Pulmonary artery endothelial cell (primary cell): ENCODE measurements at regions not wholly inside any gene's neighbourhood (a gene's known extent, or its start where the extent isn't known, plus 50 kb on each side); places are given as distances from the start of the nearest gene placed in this dataset.
"Not testable (repeated sequence)": the region's sequence is repeated elsewhere in the genome, so short reads cannot be mapped to it uniquely, and the experiment has no call there.

Experiments used
- DNase-seq: peaks from one replicate; pipeline ENCODE4 v3.0.0-alpha.2; 2011; ENCODE audit warnings: low read depth, low spot score

DNA sequence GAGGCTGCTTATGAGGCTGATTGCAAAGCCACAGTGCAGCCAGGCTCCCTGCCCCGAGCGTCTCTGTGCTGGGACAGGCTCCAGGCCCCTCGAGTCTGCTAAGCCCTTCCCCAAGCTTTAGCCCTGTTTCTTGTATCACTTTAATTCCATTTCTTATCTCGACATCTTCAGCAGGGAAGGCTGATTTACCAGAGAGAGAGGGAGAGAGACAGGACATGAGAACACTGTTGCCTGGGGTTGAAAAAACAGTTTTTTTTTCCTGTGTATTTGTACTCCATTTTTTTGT is 386.5 kb downstream of the SMOC2 start:
- no peak for DNase-seq

- DNase-seq: no peak
Measured at GRCh38 chr6:168826726-168827585, 386.0 kb downstream of the SMOC2 start.

GRCh38 chr6:168826078-168826390 is 385.1 kb downstream of the SMOC2 start:
- DNase-seq: no peak

- no peak for DNase-seq
Measured at GRCh38 chr6:168825226-168826077, 384.5 kb downstream of the SMOC2 start.

DNA sequence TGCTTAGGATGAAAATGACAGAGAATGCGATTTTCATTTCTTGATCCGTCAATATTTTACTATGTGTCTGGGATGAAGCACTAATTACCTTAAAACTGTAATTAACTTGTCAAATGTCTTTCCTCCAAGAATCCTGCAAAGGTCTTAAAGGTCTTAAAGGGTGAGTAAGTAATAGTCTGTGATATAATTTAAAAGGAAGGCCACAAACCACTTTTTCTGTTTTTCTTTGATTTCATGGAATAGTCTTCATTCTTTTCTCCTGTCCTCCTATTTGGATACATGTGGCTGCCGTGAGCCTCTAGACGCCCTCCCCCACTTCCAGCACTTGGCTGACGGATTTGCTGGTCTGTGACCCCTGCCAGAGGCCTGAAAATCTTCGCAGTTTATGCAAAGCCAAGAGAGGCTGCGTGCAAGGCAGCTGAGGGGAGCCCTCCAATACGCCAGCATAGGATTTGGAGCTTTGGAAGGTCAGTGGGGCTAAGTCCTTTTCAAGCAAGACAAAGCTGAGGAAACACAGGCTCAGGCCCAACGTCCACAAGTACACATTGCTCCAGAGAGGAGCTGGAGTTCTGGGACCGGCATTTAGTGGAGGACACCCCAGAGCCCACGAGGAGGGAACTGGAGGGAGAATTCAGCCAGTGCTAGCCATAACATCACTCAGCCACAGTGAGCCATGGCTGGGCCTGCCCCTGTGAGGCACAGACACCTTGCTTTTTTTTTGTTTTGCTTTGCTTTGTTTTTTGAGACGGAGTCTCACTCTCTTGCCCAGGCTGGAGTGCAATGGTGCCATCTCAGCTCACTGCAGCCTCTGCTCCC is 382.6 kb downstream of the SMOC2 start:
- no peak for DNase-seq

GRCh38 chr6:168822376-168822775 is 381.4 kb downstream of the SMOC2 start:
- DNase-seq: no peak

GRCh38 chr6:168819546-168819945 is 378.6 kb downstream of the SMOC2 start:
- DNase-seq: no peak

DNA sequence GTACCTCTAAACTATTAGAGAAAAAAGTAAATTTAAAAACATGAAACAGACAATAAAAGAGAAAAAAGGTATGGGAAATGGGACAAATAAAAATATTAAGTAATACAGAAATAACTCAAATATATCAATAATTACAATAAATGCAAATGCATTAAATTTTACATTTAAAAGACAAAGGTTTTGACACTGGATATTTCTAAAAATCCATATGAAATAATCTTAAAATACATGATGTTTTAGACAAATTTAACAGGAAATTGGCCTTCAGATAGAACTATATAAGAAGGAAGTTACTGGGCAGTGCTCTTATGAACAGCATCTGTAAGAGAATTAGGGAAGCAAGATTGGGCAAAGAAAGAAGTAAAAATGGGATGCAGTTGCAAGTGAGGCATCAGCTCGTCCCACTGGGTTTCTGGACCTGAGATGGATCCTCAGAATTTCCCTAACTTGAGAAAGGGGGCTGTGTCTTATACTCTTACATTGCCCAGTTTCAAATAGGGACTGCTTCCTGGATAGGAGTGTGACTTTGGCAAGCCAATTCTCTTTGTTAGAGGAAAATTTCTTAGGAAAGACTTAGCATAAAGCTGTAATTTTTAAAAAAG is 376.7 kb downstream of the SMOC2 start:
- no peak for DNase-seq

GRCh38 chr6:168815229-168815628 is 374.2 kb downstream of the SMOC2 start:
- DNase-seq: no peak

DNA sequence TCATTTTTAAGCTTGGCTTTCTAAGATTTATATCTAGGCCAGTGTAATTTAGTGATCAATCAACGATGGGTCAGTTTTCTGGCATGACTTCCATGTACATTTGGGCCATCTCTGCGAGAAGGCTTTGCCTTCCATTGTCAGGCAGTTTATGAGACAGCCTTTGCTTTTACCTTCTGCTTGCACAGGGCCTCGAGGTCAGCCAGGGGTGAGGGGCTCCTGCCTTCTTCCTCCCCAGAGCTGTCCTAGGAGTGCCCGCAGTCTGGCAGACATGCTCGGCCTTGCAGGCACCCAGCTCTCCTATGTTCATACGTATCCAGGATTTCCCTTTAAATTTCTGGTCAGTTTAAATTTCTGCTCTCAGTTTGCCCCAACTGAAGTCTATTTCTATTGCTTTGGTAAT is 367.2 kb downstream of the SMOC2 start:
- no peak for DNase-seq

DNA sequence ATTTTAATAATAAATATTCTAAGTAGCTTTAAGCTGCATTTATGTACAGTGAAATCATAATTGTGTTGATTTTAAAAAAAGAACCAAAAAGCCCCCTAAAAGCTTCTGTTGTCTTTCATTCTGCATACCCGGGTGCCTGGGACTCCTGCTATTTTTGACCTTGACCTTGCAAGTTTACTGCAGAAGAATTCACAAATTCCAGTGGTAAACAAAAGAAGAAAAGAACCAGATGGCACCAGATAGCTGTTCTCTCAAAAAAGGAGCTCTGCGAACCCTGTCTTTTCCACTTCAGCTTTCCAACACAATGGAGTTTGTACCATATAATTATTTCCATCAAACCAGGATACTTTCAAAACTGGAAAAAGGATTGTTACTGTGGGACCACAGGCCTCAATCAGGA is 363.3 kb downstream of the SMOC2 start:
- no peak for DNase-seq

DNA sequence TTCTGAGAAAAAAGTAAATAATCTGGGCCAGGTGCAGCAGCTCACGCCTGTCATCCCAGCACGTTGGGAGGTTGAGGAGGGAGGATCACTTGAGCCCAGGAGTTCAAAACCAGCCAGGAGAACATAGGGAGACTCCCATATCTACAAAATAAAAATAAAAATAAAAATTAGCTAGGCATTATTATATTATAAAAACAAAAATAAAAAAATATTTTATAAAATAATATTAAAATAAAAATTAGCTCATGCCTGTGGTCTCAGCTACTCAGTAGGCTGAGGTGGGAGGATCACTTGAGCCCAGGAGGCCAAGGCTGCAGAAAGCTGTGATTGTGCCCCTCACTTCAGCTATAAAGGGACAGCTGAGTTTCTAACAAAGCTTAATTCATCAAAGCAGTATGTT is 362.9 kb downstream of the SMOC2 start:
- no peak for DNase-seq

DNA sequence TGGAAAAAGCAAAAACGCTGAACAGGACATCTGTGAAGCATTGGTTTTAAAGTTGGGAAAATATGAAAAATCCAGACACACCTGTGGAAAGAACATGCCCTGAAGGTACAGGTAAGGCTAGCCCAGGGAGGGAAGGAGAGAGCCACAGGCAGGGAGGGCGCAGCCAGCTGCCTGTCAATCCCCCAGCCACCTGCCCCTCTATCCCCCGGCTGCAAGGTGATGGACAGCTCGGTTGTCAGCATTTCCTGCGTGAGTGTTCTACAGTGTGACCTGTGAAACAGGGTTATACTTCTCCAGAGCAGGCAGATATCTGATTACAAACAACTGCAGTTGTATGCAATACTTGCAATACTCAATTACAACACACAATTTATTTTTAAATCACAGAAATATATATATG is 358.1 kb downstream of the SMOC2 start:
- no peak for DNase-seq

DNA sequence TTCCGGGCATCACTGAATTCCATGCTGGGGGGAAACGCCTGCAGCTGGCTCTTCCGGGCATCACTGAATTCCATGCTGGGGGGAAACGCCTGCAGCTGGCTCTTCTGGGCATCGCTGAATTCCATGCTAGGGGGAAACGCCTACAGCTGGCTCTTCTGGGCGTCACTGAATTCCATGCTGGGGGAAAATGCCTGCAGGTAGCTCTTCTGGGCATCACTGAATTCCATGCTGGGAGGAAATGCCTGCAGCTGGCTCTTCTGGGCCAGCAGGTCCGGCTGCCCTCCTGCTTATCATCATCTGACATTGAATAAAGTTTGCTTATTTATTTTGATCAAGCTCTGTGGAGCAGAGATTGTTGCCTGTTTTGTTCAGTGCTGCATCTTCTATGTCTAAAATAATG is 355.1 kb downstream of the SMOC2 start:
- no peak for DNase-seq

- not testable (repeated sequence) for DNase-seq
Measured at GRCh38 chr6:168795611-168796010, 354.6 kb downstream of the SMOC2 start.

- DNase-seq: no peak
Measured at GRCh38 chr6:168794491-168794890, 353.5 kb downstream of the SMOC2 start.

GRCh38 chr6:168793649-168794048 is 352.7 kb downstream of the SMOC2 start:
- DNase-seq: no peak

DNA sequence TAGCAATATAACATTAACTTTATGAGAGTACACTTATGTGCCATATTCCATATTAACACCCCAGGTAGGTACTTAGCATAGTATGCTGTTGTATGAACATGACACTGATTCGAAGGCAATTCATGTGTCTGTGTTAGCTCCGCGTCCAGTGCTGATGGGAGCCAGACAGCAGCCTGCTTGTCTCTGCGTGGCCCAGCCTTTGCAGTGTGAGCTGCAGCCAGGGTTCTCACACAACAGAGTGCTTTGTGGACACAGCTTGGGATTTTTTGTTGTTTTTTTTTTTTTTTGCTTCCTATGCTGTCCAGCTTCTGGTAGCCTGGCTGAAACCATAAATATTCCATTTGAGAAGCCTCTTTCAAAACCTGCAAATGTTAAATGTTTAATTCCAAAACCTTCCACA is 350.9 kb downstream of the SMOC2 start:
- DNase-seq: no peak

DNA sequence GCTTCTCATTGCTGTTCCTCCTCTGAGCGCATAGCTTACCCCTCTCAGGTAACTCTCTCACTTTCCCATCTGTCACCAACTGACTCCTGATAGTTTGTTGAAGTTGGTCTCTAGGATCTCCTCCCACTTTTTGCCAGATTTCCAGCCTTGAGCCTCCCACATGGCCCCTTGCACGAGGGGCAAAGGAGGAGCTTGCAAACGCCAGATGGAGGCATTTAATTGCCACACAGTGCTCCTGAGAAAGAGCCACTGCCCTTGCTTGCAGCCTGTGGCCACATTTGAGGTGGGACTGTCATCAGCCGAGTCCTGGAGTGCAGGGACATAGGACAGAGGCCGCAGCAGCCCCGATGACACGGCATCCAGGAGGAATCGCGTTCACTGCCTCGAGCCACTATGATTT is 348.7 kb downstream of the SMOC2 start:
- no peak for DNase-seq

GRCh38 chr6:168785720-168786511 is 344.9 kb downstream of the SMOC2 start:
- DNase-seq: no peak

DNA sequence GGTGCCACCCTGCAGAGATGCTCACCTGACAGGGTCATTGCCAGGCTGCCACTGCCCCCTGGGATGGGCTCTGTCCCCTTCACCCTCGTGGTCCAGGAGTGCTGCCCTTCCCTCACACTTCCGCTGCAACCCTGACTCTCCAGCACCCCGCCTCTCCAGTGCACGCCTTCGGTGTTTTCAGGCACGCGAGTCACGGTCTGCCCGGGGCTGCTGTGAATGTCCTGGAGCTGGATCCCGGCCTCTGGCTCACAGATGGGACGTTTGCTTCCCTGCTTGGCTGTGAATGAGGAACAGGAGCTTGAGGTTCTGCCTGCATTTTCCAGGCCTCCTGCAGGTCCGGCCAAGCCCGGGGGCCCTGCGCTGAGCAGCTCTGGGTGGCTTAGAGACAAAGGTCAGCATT is 343.4 kb downstream of the SMOC2 start:
- DNase-seq: no peak
